CD14-positive monocyte (primary cell): ENCODE measurements at regions not wholly inside any gene's neighbourhood (a gene's known extent, or its start where the extent isn't known, plus 50 kb on each side); places are given as distances from the start of the nearest gene placed in this dataset.

Experiments used
- DNase-seq, 3 donors: peaks; one replicate each; pipeline ENCODE4 v3.0.0-alpha.2; 2011 to 2022
- H2AFZ ChIP-seq: 2 replicates; pipeline ENCODE4 v1.6.0; 2012; ENCODE audit warnings: mild to moderate bottlenecking, low read depth, low read length, inconsistent platforms; ENCODE audit not compliant: insufficient read depth, poor library complexity, severe bottlenecking
- H3K27ac ChIP-seq, 2 donors: 1 replicate in 1 of 2; 2 replicates in 1 of 2; pipeline ENCODE4 v1.5.1; 2012 to 2013; ENCODE audit warnings: low read length in 2 of 2, control low read depth in 1 of 2, inconsistent platforms in 1 of 2, low read depth in 1 of 2, mild to moderate bottlenecking in 1 of 2
- H3K27me3 ChIP-seq, 2 donors: one replicate each; pipeline versions ENCODE4 v1.6.0 to v1.6.1; 2011 to 2013; ENCODE audit warnings: low read length in 2 of 2; ENCODE audit not compliant: control insufficient read depth in 2 of 2, insufficient read depth in 2 of 2
- H3K36me3 ChIP-seq, 2 donors: replicated peaks in 1 of 2; 1 replicate in 1 of 2; 2 replicates in 1 of 2; pipeline versions ENCODE4 v1.5.1 to v1.6.1; 2012 to 2013; ENCODE audit warnings: low read length in 2 of 2, control low read depth in 1 of 2, inconsistent platforms in 1 of 2, mild to moderate bottlenecking in 1 of 2; ENCODE audit not compliant: insufficient read depth in 2 of 2, control insufficient read depth in 1 of 2
- H3K4me1 ChIP-seq, 2 donors: 1 replicate in 1 of 2; 2 replicates in 1 of 2; pipeline versions ENCODE4 v1.5.1 to v1.6.1; 2012 to 2013; ENCODE audit warnings: low read length in 2 of 2, control low read depth in 1 of 2, inconsistent platforms in 1 of 2, mild to moderate bottlenecking in 1 of 2, moderate library complexity in 1 of 2; ENCODE audit not compliant: insufficient read depth in 2 of 2, control insufficient read depth in 1 of 2
- H3K4me2 ChIP-seq: replicated peaks from 2 replicates; pipeline ENCODE3; 2012; ENCODE audit warnings: low read length, moderate library complexity, mild to moderate bottlenecking; ENCODE audit not compliant: poor library complexity, severe bottlenecking; ENCODE audit errors: extremely low read depth
- H3K4me3 ChIP-seq, 3 experiments: fragments of 200-600 bp in 1 of 3; sonication (generic) in 1 of 3; replicated peaks in 1 of 3; 1 replicate in 2 of 3; 2 replicates in 1 of 3; pipeline ENCODE4 v1.5.1; 2011 to 2013; ENCODE audit warnings: low read length in 3 of 3, mild to moderate bottlenecking in 3 of 3, control low read depth in 2 of 3, low read depth in 2 of 3, inconsistent platforms in 1 of 3, moderate library complexity in 1 of 3
- H3K79me2 ChIP-seq: 2 replicates; pipeline ENCODE4 v1.6.0; 2012; ENCODE audit warnings: mild to moderate bottlenecking, control low read depth, inconsistent platforms, low read length, moderate library complexity; ENCODE audit not compliant: insufficient read depth
- H3K9ac ChIP-seq: 2 replicates; pipeline ENCODE4 v1.6.0; 2017; ENCODE audit warnings: low read length, mild to moderate bottlenecking; ENCODE audit not compliant: insufficient read depth, poor library complexity, severe bottlenecking
- H3K9me3 ChIP-seq, 2 donors: replicated peaks in 1 of 2; 1 replicate in 1 of 2; 2 replicates in 1 of 2; pipeline versions ENCODE4 v1.5.1 to v1.6.1; 2012 to 2013; ENCODE audit warnings: low read length in 2 of 2, control low read depth in 1 of 2; ENCODE audit not compliant: control insufficient read depth in 1 of 2, insufficient read depth in 1 of 2
- H4K20me1 ChIP-seq: 2 replicates; pipeline ENCODE4 v1.6.0; 2012; ENCODE audit warnings: mild to moderate bottlenecking, low read length, control low read depth, moderate library complexity; ENCODE audit not compliant: insufficient read depth
- H3K27ac Mint-ChIP-seq, 7 donors: one replicate each; pipeline ENCODE4 v1.8.0; 2020; ENCODE audit warnings: mild to moderate bottlenecking in 7 of 7, mixed read lengths in 7 of 7, moderate library complexity in 6 of 7, inconsistent platforms in 2 of 7
- H3K27me3 Mint-ChIP-seq, 3 donors: one replicate each; pipeline ENCODE4 v1.8.0; 2021 to 2022; ENCODE audit warnings: low read depth in 3 of 3, mild to moderate bottlenecking in 3 of 3, mixed read lengths in 3 of 3, moderate library complexity in 3 of 3, inconsistent platforms in 1 of 3
- H3K36me3 Mint-ChIP-seq, 2 donors: one replicate each; pipeline ENCODE4 v1.8.0; 2020; ENCODE audit warnings: mixed read lengths in 2 of 2, inconsistent platforms in 1 of 2, mild to moderate bottlenecking in 1 of 2
- H3K4me1 Mint-ChIP-seq: one replicate; pipeline ENCODE4 v1.8.0; 2020; ENCODE audit warnings: mild to moderate bottlenecking, mixed read lengths
- H3K4me3 Mint-ChIP-seq, 2 donors: one replicate each; pipeline ENCODE4 v1.8.0; 2020; ENCODE audit warnings: mild to moderate bottlenecking in 2 of 2, mixed read lengths in 2 of 2, moderate library complexity in 1 of 2
- H3K9me3 Mint-ChIP-seq, 7 donors: one replicate each; pipeline ENCODE4 v1.8.0; 2020 to 2022; ENCODE audit warnings: mixed read lengths in 7 of 7, mild to moderate bottlenecking in 6 of 7, moderate library complexity in 6 of 7, inconsistent platforms in 2 of 7
- WGBS: methylation state at CpG from one replicate; pipeline ENCODE4 v1.1.5; 2013; ENCODE audit warnings: missing lambda C conversion rate; ENCODE audit not compliant: insufficient coverage; 5-methylcytosine and 5-hydroxymethylcytosine counted together
- intact Hi-C, 2 donors: fragments of 100-400 bp; cut with micrococcal nuclease; formaldehyde crosslinking; loops; one replicate each; pipeline versions ENCODE4 v1.15.0 to v1.15.1; 2023
- TF ChIP-seq, protein P1 (sequence below): fragments of 200-600 bp; IDR thresholded peaks from one replicate; pipeline ENCODE4 v1.8.0; 2022; ENCODE audit warnings: antibody characterized with exemption, mild to moderate bottlenecking

DNA sequence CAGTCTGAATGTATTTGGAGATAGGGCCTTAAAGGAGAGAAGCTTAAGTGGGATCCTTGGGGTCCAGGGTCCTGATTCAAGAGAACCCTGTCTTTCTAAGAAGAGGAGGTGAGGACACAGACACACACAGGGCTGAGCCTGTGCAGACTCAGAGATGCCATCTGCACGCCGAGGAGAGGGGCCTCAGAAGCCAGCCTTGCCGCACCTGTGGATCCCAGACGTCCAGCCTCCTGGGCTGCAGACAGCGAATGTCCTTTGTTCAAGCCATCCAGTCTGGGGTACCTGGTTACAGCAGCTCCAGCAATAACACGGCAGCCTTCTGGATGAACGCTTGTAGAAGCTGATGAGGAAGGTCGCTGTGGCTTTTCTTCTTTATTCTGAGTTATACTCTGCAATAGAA, 1086.1 kb downstream of the BRD1 start:
- no peaks in the 10 kb centered on the region for H4K20me1 ChIP-seq
- H3K9me3 ChIP-seq: peaks cover 4 to 39% of the 10 kb centered on the region in 2 donors
- Mint-ChIP-seq H3K4me3 (no peak overlapping the region), H3K27ac (no peak overlapping the region), H3K9me3 (peaks cover 7 to 54% (median 30%) of the 10 kb centered on the region in 7 donors), H3K4me1 (no peaks in the 10 kb centered on the region), H3K27me3 (peaks cover 0 to 4% (median 0%) of the 10 kb centered on the region in 3 donors), H3K36me3 (no peaks in the 10 kb centered on the region)
- H3K4me3 ChIP-seq: no peak overlapping the region
- H3K9ac ChIP-seq: no peak overlapping the region
- H3K27me3 ChIP-seq: no peaks in the 10 kb centered on the region
- H3K36me3 ChIP-seq: no peaks in the 10 kb centered on the region
- TF ChIP-seq, protein P1, sequence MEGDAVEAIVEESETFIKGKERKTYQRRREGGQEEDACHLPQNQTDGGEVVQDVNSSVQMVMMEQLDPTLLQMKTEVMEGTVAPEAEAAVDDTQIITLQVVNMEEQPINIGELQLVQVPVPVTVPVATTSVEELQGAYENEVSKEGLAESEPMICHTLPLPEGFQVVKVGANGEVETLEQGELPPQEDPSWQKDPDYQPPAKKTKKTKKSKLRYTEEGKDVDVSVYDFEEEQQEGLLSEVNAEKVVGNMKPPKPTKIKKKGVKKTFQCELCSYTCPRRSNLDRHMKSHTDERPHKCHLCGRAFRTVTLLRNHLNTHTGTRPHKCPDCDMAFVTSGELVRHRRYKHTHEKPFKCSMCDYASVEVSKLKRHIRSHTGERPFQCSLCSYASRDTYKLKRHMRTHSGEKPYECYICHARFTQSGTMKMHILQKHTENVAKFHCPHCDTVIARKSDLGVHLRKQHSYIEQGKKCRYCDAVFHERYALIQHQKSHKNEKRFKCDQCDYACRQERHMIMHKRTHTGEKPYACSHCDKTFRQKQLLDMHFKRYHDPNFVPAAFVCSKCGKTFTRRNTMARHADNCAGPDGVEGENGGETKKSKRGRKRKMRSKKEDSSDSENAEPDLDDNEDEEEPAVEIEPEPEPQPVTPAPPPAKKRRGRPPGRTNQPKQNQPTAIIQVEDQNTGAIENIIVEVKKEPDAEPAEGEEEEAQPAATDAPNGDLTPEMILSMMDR: no peak
- H3K4me2 ChIP-seq: no peak overlapping the region
- no peaks in the 10 kb centered on the region for H3K4me1 ChIP-seq
- H3K27ac ChIP-seq: no peak overlapping the region
- no peak for DNase-seq
- H3K79me2 ChIP-seq: no peaks in the 10 kb centered on the region
- no peak overlapping the region for H2AFZ ChIP-seq
- 94% methylated on average over 7 of the region's 8 CpGs for WGBS
- intact Hi-C loops: no loop called here

DNA sequence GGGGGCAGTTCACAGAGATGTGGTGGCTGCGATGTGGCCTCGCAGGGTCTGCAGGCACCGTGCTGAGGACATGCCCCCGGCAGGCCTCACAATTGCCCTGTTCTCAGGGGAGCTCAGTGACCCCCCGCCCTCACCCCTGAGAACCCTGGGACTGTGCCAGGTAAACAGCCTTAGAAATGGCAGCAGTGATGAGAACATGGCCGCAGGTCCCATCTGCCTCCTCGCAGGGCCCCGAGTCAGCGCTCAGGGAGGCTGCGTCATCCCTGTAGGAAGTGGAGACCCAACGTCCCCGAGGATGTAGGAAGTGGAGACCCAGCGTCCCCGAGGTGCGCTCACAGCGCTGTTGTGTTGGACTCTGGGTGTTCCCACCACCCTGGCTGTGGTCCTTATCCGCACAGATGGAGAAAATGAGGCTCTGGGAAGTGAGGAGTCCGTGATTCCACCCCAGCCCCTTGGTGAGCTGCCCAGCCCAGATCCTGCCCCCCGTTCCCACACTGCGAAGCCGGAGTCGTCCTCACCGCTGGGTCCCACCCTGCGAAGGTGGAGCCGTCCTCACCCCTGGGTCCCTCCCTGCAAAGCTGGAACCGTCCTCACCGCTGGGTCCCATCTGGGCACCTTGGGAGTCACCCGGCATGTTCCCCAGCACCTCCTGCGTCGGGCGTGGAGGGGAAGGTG, 1086.8 kb downstream of the BRD1 start:
- no peaks in the 10 kb centered on the region for H3K4me1 Mint-ChIP-seq
- H3K4me2 ChIP-seq: no peak overlapping the region
- H4K20me1 ChIP-seq: no peaks in the 10 kb centered on the region
- no peak overlapping the region for H3K27ac Mint-ChIP-seq
- no peak overlapping the region for H3K9ac ChIP-seq
- 91% methylated on average over 23 of the region's 31 CpGs for WGBS
- H3K36me3 ChIP-seq: no peaks in the 10 kb centered on the region
- H3K27me3 ChIP-seq: no peaks in the 10 kb centered on the region
- no peak overlapping the region for H3K27ac ChIP-seq
- H3K79me2 ChIP-seq: no peaks in the 10 kb centered on the region
- H3K36me3 Mint-ChIP-seq: no peaks in the 10 kb centered on the region
- peaks cover 4 to 39% of the 10 kb centered on the region in 2 donors for H3K9me3 ChIP-seq
- H3K9me3 Mint-ChIP-seq: peaks cover 7 to 50% (median 26%) of the 10 kb centered on the region in 7 donors
- TF ChIP-seq, protein P1: no peak
- no peak overlapping the region for H3K4me3 ChIP-seq
- H3K27me3 Mint-ChIP-seq: peaks cover 0 to 4% (median 0%) of the 10 kb centered on the region in 3 donors
- H3K4me1 ChIP-seq: no peaks in the 10 kb centered on the region
- no peak overlapping the region for H3K4me3 Mint-ChIP-seq
- intact Hi-C loops: no loop called here
- H2AFZ ChIP-seq: no peak overlapping the region
- DNase-seq: no peak
